ENCODE measurements at regions not wholly inside any gene's neighbourhood (a gene's known extent, or its start where the extent isn't known, plus 50 kb on each side); places are given as distances from the start of the nearest gene placed in this dataset.

DNA sequence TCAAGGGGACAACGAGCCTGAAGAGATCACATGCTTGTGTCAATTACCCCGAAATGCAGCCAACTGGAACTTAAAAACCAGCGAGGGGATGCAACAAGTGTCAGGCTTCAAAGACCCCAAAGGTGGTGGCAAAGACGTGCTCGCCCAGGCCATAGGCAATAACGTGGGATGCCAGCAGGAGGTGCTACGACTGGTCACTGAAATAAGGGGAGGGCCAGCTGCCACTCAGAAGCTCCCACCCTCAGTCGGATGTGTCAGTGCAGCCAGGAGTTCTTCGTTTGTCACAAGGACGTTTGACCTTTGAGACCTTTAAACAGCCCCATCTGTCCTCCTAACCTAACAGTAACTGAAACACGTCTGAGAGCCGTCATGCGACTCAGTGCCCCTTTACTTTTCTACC, 556.8 kb upstream of the PCDH10 start:
- no peak overlapping the region for H3K4me3 ChIP-seq (ENCODE audit: insufficient read depth, low read length, poor library complexity, severe bottlenecking)
- H3K79me2 ChIP-seq (ENCODE audit: insufficient read depth, low read length) = no peaks in the 10 kb centered on the region
- no peak overlapping the region for H3K9ac ChIP-seq (ENCODE audit: low read length)
- no peak overlapping the region for H3K27ac ChIP-seq (ENCODE audit: low read depth, low read length)
- H4K20me1 ChIP-seq (ENCODE audit: low read depth, low read length) = no peaks in the 10 kb centered on the region
- no peaks in the 10 kb centered on the region for H3F3A ChIP-seq (ENCODE audit: insufficient read depth)
- no peak overlapping the region for H2AFZ ChIP-seq (ENCODE audit: low read depth, low read length, severe bottlenecking)
- H3K27me3 ChIP-seq (ENCODE audit: low read length) = no peaks in the 10 kb centered on the region
- H3K36me3 ChIP-seq (ENCODE audit: low read length) = no peaks in the 10 kb centered on the region
- TF ChIP-seq EZH2phosphoT487 (conservative IDR thresholded peaks at IDR 0.05; ENCODE audit: low read length) = no peak
- TF ChIP-seq, protein P1, sequence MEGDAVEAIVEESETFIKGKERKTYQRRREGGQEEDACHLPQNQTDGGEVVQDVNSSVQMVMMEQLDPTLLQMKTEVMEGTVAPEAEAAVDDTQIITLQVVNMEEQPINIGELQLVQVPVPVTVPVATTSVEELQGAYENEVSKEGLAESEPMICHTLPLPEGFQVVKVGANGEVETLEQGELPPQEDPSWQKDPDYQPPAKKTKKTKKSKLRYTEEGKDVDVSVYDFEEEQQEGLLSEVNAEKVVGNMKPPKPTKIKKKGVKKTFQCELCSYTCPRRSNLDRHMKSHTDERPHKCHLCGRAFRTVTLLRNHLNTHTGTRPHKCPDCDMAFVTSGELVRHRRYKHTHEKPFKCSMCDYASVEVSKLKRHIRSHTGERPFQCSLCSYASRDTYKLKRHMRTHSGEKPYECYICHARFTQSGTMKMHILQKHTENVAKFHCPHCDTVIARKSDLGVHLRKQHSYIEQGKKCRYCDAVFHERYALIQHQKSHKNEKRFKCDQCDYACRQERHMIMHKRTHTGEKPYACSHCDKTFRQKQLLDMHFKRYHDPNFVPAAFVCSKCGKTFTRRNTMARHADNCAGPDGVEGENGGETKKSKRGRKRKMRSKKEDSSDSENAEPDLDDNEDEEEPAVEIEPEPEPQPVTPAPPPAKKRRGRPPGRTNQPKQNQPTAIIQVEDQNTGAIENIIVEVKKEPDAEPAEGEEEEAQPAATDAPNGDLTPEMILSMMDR (IDR thresholded peaks at IDR 0.05; ENCODE audit: insufficient read depth, low read length, poor library complexity, severe bottlenecking) = no peak
- H3K9me2 ChIP-seq (replicated peaks; ENCODE audit: insufficient read depth, low read length) = no peaks in the 10 kb centered on the region
- no peak overlapping the region for H3K4me2 ChIP-seq (ENCODE audit: low read depth, low read length, poor library complexity, severe bottlenecking)
- no peaks in the 10 kb centered on the region for H3K9me3 ChIP-seq (ENCODE audit: insufficient read depth, low read length)

DNA sequence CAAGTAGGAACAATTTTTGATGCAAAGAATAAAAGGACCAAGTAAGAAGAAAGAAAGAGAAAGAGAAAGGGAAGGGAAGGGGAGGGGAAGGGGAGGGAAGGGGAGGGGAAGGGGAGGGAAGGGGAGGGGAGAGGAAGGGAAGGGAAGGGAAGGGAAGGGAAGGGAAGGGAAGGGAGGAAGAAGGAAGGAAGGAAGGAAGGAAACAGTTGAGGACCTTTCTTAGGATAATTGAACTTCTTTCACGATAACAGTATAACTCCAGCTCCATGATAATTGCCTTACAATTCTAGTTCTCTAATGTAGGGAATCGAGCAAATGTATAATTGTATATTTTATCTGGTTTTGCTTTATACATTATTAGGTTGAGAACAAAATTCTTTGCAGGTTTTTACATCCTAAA, 556.2 kb upstream of the PCDH10 start:
- Histone ChIP-seq H3K9me2 (replicated peaks; ENCODE audit: insufficient read depth, low read length) (no peaks in the 10 kb centered on the region), H3K36me3 (ENCODE audit: low read length) (no peaks in the 10 kb centered on the region), H3K9ac (ENCODE audit: low read length) (no peak overlapping the region), H3K9me3 (ENCODE audit: insufficient read depth, low read length) (no peaks in the 10 kb centered on the region), H3K79me2 (ENCODE audit: insufficient read depth, low read length) (no peaks in the 10 kb centered on the region), H3K27me3 (ENCODE audit: low read length) (no peaks in the 10 kb centered on the region), H3F3A (ENCODE audit: insufficient read depth) (no peaks in the 10 kb centered on the region), H2AFZ (ENCODE audit: low read depth, low read length, severe bottlenecking) (no peak overlapping the region), H4K20me1 (ENCODE audit: low read depth, low read length) (no peaks in the 10 kb centered on the region), H3K27ac (ENCODE audit: low read depth, low read length) (no peak overlapping the region), H3K4me2 (ENCODE audit: low read depth, low read length, poor library complexity, severe bottlenecking) (no peak overlapping the region), H3K4me3 (ENCODE audit: insufficient read depth, low read length, poor library complexity, severe bottlenecking) (no peak overlapping the region)
- TF ChIP-seq EZH2phosphoT487 (conservative IDR thresholded peaks at IDR 0.05; ENCODE audit: low read length) = no peak
- TF ChIP-seq, protein P1 (IDR thresholded peaks at IDR 0.05; ENCODE audit: insufficient read depth, low read length, poor library complexity, severe bottlenecking) = no peak

DNA sequence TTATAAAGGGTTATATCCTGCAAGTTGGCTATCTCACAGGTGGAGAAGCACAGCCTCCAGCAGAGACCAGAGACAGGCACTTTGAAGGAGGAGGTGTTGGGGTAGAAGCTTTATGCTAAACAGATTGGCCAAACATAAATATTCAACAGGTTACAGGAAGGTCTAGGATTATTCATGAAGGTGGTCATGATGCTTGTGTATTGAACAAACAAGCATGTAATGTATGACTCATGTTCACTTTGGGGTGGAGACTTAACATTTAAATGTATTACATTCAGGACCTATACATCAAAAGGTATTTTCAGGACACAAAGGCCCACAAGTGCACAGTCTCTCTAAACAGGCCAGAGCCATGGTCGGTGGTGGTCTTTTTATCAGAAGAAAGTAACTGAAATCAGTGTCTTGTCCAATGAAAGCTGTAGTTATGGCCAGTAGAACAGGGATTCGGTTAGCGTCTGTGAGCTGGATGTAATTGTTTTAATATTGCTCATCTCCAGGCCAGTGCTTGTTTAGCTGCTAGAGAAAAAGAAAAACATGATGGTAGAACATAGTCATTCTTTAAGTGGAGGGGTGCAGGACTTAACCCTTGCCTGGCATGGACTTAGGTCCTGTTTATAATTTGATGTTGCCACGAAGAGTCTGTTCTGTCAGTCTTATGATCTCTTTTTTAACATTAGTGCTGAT, 555.2 kb upstream of the PCDH10 start:
- H3K9ac ChIP-seq (ENCODE audit: low read length) = no peak overlapping the region
- H3K9me3 ChIP-seq (ENCODE audit: insufficient read depth, low read length) = no peaks in the 10 kb centered on the region
- no peaks in the 10 kb centered on the region for H3K79me2 ChIP-seq (ENCODE audit: insufficient read depth, low read length)
- TF ChIP-seq EZH2phosphoT487 (conservative IDR thresholded peaks at IDR 0.05; ENCODE audit: low read length) = no peak
- TF ChIP-seq, protein P1 (IDR thresholded peaks at IDR 0.05; ENCODE audit: insufficient read depth, low read length, poor library complexity, severe bottlenecking) = no peak
- H3K36me3 ChIP-seq (ENCODE audit: low read length) = no peaks in the 10 kb centered on the region
- no peaks in the 10 kb centered on the region for H3K9me2 ChIP-seq (replicated peaks; ENCODE audit: insufficient read depth, low read length)
- no peak overlapping the region for H2AFZ ChIP-seq (ENCODE audit: low read depth, low read length, severe bottlenecking)
- no peaks in the 10 kb centered on the region for H3F3A ChIP-seq (ENCODE audit: insufficient read depth)
- no peaks in the 10 kb centered on the region for H4K20me1 ChIP-seq (ENCODE audit: low read depth, low read length)
- H3K27me3 ChIP-seq (ENCODE audit: low read length) = no peaks in the 10 kb centered on the region
- no peak overlapping the region for H3K4me2 ChIP-seq (ENCODE audit: low read depth, low read length, poor library complexity, severe bottlenecking)
- H3K27ac ChIP-seq (ENCODE audit: low read depth, low read length) = no peak overlapping the region
- no peak overlapping the region for H3K4me3 ChIP-seq (ENCODE audit: insufficient read depth, low read length, poor library complexity, severe bottlenecking)

Data from SU-DHL-6 (cell line).